DOHH2 (cell line): ENCODE measurements at regions not wholly inside any gene's neighbourhood (a gene's known extent, or its start where the extent isn't known, plus 50 kb on each side); places are given as distances from the start of the nearest gene placed in this dataset.

ENCODE experiments used
- H3F3A ChIP-seq: fragments of 200-600 bp; sonication (generic), shearing (Covaris generic); 2 replicates; pipeline ENCODE4 v1.6.0; 2016; ENCODE audit warnings: antibody characterized with exemption, mild to moderate bottlenecking; ENCODE audit not compliant: control insufficient read depth, insufficient read depth
- H3K27ac ChIP-seq: fragments of 200-600 bp; sonication (generic); 2 replicates; pipeline ENCODE4 v1.5.1; 2014; ENCODE audit warnings: low read depth, mild to moderate bottlenecking, low read length, moderate library complexity
- H3K27me3 ChIP-seq: fragments of 200-600 bp; sonication (generic); 2 replicates; pipeline ENCODE4 v1.6.1; 2014; ENCODE audit warnings: mild to moderate bottlenecking, low read length, mixed read lengths; ENCODE audit not compliant: control insufficient read depth
- H3K36me3 ChIP-seq: fragments of 200-600 bp; sonication (generic); 2 replicates; pipeline ENCODE4 v1.6.1; 2014; ENCODE audit warnings: mild to moderate bottlenecking, low read length, moderate library complexity, mixed read lengths; ENCODE audit not compliant: control insufficient read depth
- H3K4me1 ChIP-seq: fragments of 200-600 bp; sonication (generic); 2 replicates; pipeline ENCODE4 v1.6.1; 2014; ENCODE audit warnings: mild to moderate bottlenecking, low read length, mixed read lengths; ENCODE audit not compliant: control insufficient read depth
- H3K4me2 ChIP-seq: fragments of 200-600 bp; sonication (generic); 2 replicates; pipeline ENCODE4 v1.6.0; 2014; ENCODE audit warnings: mild to moderate bottlenecking, low read length, moderate library complexity
- H3K4me3 ChIP-seq: fragments of 200-600 bp; sonication (generic); 2 replicates; pipeline ENCODE4 v1.5.1; 2014; ENCODE audit warnings: mild to moderate bottlenecking, low read length, mixed read lengths
- H3K79me2 ChIP-seq: fragments of 200-600 bp; sonication (generic); 2 replicates; pipeline ENCODE4 v1.6.1; 2014; ENCODE audit warnings: mild to moderate bottlenecking, low read length, mixed read lengths; ENCODE audit not compliant: control insufficient read depth
- H3K9me2 ChIP-seq: fragments of 200-600 bp; sonication (generic); replicated peaks from 2 replicates; pipeline ENCODE4 v1.6.1; 2014; ENCODE audit warnings: mild to moderate bottlenecking, low read length, mixed read lengths; ENCODE audit not compliant: control insufficient read depth
- H3K9me3 ChIP-seq: fragments of 200-600 bp; sonication (generic); 2 replicates; pipeline ENCODE4 v1.6.1; 2014; ENCODE audit warnings: antibody characterized with exemption, low read length, mixed read lengths; ENCODE audit not compliant: control insufficient read depth, insufficient read depth
- H4K20me1 ChIP-seq: fragments of 200-600 bp; sonication (generic); 2 replicates; pipeline ENCODE4 v1.6.0; 2014; ENCODE audit warnings: low read depth, mild to moderate bottlenecking, antibody characterized with exemption, low read length, moderate library complexity; ENCODE audit not compliant: control insufficient read depth, insufficient read depth
- CTCF ChIP-seq: fragments of 200-600 bp; sonication (generic); IDR thresholded peaks from one replicate; pipeline ENCODE4 v1.5.1; 2014; ENCODE audit warnings: antibody characterized with exemption, mild to moderate bottlenecking, low read depth, low read length; ENCODE audit not compliant: poor library complexity, severe bottlenecking
- EZH2phosphoT487 ChIP-seq: fragments of 200-600 bp; sonication (generic); IDR thresholded peaks from 2 replicates; pipeline ENCODE4 v1.6.1; 2017; ENCODE audit warnings: borderline replicate concordance, mild to moderate bottlenecking, antibody characterized with exemption, low read length, moderate library complexity, mixed read lengths

GRCh38 chr1:17929224-17929623 is 174.1 kb downstream of the ACTL8 start:
- Histone ChIP-seq H3F3A (no peaks in the 10 kb centered on the region), H3K9me3 (no peaks in the 10 kb centered on the region), H3K27ac (no peak overlapping the region), H4K20me1 (no peaks in the 10 kb centered on the region), H3K9me2 (no peaks in the 10 kb centered on the region), H3K4me2 (no peak overlapping the region), H3K4me1 (no peaks in the 10 kb centered on the region), H3K36me3 (no peaks in the 10 kb centered on the region), H3K4me3 (no peak overlapping the region), H3K79me2 (no peaks in the 10 kb centered on the region), H3K27me3 (peaks cover 13% of the 10 kb centered on the region; the same call in 1 of the 2 replicates)
- TF ChIP-seq CTCF (no peak), EZH2phosphoT487 (no peak)

- Histone ChIP-seq H3K9me2 (no peaks in the 10 kb centered on the region), H3K79me2 (no peaks in the 10 kb centered on the region), H3K9me3 (no peaks in the 10 kb centered on the region), H3K36me3 (no peaks in the 10 kb centered on the region), H3K27ac (no peak overlapping the region), H3K27me3 (peaks cover 13% of the 10 kb centered on the region; the same call in 1 of the 2 replicates), H3F3A (no peaks in the 10 kb centered on the region), H3K4me3 (no peak overlapping the region), H4K20me1 (no peaks in the 10 kb centered on the region), H3K4me2 (no peak overlapping the region), H3K4me1 (no peaks in the 10 kb centered on the region)
- TF ChIP-seq EZH2phosphoT487, result no peak
- no peak for TF ChIP-seq CTCF
Measured at GRCh38 chr1:17930635-17931034, 175.5 kb downstream of the ACTL8 start.

GRCh38 chr1:17932164-17932563 is 175.4 kb upstream of the IGSF21 start:
- Histone ChIP-seq H3K4me1 (no peaks in the 10 kb centered on the region), H3K9me2 (no peaks in the 10 kb centered on the region), H3F3A (no peaks in the 10 kb centered on the region), H3K4me3 (no peak overlapping the region), H3K4me2 (no peak overlapping the region), H3K9me3 (no peaks in the 10 kb centered on the region), H3K79me2 (no peaks in the 10 kb centered on the region), H3K36me3 (no peaks in the 10 kb centered on the region), H3K27me3 (peaks cover 13% of the 10 kb centered on the region; the same call in 1 of the 2 replicates), H4K20me1 (no peaks in the 10 kb centered on the region; the same call in 1 of the 2 replicates), H3K27ac (no peak overlapping the region)
- TF ChIP-seq CTCF (no peak), EZH2phosphoT487 (no peak)

GRCh38 chr1:17933501-17933900 is 174.1 kb upstream of the IGSF21 start:
- H3F3A ChIP-seq, result no peaks in the 10 kb centered on the region
- no peak overlapping the region for H3K4me3 ChIP-seq
- no peaks in the 10 kb centered on the region for H3K79me2 ChIP-seq
- no peaks in the 10 kb centered on the region for H3K9me2 ChIP-seq
- H3K4me1 ChIP-seq, result no peaks in the 10 kb centered on the region
- H3K36me3 ChIP-seq, result no peaks in the 10 kb centered on the region
- H3K27me3 ChIP-seq, result peaks cover 13% of the 10 kb centered on the region; the same call in 1 of the 2 replicates
- no peaks in the 10 kb centered on the region; the same call in 1 of the 2 replicates for H4K20me1 ChIP-seq
- H3K9me3 ChIP-seq, result no peaks in the 10 kb centered on the region
- no peak overlapping the region for H3K4me2 ChIP-seq
- no peak overlapping the region for H3K27ac ChIP-seq
- TF ChIP-seq CTCF, result no peak
- TF ChIP-seq EZH2phosphoT487, result no peak
